GM21825 (cell line): ENCODE measurements at regions not wholly inside any gene's neighbourhood (a gene's known extent, or its start where the extent isn't known, plus 50 kb on each side); places are given as distances from the start of the nearest gene placed in this dataset.
"Not testable (repeated sequence)": the region's sequence is repeated elsewhere in the genome, so short reads cannot be mapped to it uniquely, and the experiment has no call there.

ENCODE experiments used
- ATAC-seq: cut with Tn5 transposase; IDR thresholded peaks from one replicate; pipeline ENCODE4 v1.9.1; 2021; ENCODE audit warnings: mild to moderate bottlenecking, moderate library complexity; ENCODE audit not compliant: unreplicated experiment

GRCh38 chr4:141449927-141450326 is 186.5 kb upstream of the IL15 start:
- ATAC-seq, result no peak

GRCh38 chr4:141455651-141456050 is 180.7 kb upstream of the IL15 start:
- no peak for ATAC-seq

- ATAC-seq, result no peak
Measured at GRCh38 chr4:141457653-141458052, 178.7 kb upstream of the IL15 start.

- ATAC-seq, result no peak
Measured at GRCh38 chr4:141458501-141458900, 177.9 kb upstream of the IL15 start.

DNA sequence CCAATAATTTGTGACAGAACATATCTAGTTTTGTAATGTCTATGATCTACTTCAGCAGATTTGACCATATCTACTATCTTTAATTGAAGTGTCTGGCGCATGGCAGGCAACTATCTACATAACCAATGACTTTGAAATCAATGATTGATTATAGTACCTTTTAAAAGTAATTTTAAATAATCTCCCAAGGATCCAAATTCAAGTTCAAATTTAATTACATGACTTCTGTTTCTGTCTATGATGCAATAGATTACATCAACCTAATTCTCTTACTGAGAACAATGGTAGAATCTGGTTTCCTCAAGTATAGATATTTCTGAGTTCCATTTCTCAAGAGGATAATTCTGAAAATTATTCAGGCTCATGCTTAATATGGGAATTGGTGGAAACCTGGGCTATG is 177.4 kb upstream of the IL15 start:
- ATAC-seq, result no peak

DNA sequence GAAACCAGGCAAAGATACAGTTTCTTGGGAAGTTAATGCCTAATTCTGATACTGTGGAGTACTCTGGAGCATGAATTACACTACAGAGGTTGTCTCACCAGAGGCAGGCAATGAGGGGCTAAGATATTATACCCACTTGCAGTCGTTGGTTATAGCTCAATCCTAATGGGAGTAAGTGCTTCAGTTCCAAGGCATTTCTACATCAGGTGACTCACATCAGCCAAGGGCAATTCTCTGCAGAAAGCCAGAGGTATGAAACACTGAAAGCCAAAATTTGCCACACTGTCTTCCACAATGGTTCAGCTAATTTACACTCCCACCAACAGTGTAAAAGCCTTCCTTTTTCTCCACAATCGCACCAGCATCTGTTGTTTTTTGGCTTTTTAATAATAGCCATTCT is 174.0 kb upstream of the IL15 start:
- no peak for ATAC-seq

DNA sequence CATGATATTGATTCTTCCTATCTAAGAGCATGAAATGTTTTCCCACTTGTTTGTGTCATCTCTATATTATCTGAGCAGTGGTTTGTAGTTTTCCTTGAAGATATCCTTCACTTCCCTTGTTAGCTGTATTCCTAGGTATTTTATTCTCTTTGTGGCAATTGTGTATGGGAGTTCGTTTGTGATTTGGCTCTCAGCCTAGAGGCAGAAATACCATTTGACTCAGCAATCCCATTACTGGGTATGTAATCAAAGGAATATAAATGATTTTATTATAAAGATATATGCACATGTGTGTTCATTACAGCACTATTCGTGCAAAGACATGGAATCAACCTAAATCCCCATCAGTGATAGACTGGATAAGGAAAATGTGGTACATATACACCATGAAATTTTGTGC is 172.7 kb upstream of the IL15 start:
- no peak for ATAC-seq

DNA sequence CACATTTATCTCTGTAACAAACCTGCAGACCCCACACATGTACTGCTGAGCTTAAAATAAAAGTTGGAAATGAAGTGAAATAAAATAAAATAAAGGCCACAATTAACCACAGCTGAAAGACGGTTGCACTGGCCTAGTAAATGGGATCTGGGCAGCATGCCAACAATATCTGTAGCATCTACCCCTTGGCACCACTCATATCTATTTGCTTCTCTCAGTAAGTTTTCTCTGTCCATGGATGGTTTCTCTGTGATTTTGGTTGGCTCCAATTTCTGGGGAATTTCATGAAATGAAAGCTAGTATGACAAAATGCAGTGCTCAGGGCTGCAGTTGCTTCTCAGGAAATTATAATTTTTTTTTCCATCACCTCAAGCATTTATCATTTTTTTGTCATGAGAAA is 172.0 kb upstream of the IL15 start:
- ATAC-seq, result no peak

- no peak for ATAC-seq
Measured at GRCh38 chr4:141465171-141465570, 171.2 kb upstream of the IL15 start.

DNA sequence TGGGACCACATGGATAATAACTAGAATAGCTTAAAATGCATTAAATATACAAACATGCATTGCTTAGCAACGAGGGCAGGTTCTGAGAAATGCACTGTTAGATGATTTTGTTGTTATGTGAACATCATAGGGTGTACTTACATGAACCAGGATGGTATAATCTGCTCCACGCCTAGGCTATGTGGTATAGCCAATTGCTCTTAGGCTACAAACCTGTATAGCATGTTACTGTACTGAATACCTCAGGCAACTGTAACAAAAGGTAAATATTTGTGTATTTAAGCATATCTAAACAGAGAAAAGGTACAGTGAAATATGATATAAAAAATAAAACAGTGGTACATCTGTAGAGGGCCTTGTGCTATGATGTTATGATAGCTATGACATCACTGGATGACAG is 169.2 kb upstream of the IL15 start:
- ATAC-seq, result no peak

DNA sequence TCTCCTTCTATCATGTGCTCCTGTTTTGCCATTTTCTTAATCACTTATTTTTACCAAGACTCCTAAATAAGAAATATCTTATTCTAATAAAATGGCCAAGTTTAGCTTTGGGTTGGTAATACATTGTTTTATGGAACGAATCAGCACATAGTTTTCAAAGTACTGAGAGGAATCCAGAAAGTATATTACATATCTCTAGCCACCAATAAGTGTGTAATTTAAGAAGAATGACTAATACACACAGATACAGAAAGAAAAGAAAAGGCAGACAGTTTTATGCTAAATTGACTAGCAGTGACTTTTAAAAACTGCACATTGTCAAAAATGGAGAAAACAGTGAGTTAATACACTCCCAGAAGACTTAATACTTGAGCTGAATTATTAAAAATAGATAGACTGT is 167.0 kb upstream of the IL15 start:
- ATAC-seq, result no peak

DNA sequence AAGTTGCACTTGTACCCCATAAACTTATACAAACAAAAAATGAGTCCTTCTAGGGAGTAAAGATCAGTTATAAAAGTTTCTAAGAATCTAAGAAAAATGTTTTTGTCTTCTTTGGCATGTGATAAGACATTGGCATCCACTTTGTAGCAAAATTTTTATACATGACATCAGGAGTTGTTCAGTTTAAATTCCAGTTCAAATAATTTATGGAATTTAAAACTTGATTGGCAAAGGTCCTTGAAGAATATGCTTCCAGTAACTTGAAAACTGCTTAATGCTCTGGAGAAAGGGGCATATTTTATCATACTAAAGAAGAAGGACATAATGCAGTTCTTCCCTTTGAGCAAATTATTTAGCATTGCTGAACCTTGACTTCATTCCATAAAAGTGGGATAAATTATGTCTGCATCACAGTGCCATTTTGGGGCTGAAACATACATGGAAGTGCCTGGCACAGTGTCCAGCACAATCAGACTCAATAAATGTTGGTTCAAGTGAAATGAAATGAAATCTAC is 163.3 kb upstream of the IL15 start:
- no peak for ATAC-seq

DNA sequence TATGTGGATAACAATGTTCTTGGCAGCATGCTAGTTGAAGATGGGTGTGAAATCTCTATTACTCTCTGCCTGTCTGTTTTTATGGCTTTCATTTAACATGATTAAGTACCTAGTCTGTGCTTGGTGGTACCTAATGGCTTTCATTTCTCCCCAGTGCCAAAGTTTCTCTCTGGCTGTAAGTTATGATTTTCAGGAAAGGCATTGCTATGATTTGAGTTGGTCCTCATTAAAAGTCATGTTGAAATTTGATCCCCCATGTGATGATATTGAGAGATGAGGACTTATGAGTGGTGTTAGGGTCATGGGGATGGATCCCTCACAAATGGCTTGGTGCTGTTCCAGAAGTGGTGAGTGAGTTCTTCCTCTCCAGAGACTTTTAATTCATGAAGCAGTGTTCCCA is 162.4 kb upstream of the IL15 start:
- no peak for ATAC-seq

DNA sequence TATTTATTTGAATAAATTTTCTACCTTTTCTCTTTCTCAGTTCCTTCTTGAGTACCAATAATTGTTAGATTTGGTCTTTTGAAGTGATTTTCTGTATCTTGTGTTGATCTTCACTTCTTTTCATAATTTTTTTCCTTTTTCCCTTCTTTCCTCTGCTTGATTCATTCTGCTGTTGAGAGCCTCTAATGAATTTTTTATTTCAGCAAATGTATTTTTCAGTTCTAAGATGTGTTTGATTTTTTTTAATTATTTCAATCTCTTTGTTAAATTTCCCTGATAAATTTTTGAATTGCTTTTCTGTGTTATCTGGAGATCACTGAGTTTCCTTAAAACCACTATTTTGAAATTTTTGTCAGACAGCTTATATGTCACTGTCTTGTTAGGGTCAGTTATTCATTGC is 155.4 kb upstream of the IL15 start:
- ATAC-seq, result no peak

GRCh38 chr4:141484298-141484697 is 152.1 kb upstream of the IL15 start:
- ATAC-seq, result not testable (repeated sequence)

GRCh38 chr4:141486375-141486997 is 149.9 kb upstream of the IL15 start:
- no peak for ATAC-seq

DNA sequence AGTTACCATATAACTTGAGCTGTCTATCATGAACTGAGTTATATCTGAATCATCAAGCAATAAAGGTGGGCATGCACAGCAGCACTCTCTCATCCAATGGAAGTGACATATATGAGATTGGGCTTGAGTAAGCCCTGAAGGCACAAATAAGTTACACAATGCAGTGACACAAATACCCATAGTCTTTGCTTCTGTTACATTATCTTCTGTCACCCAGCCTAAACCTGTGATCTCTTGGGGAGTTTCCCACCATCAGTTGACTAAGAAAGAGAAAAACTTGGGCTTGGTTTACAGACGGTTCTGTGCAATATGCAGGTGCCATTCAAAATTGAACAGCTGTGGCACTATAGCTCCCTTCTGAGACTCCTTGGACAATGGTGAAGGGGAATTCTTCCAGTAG is 138.8 kb upstream of the IL15 start:
- peak; percentile 91 for ATAC-seq

- no peak for ATAC-seq
Measured at GRCh38 chr4:141499261-141499853, 137.0 kb upstream of the IL15 start.

DNA sequence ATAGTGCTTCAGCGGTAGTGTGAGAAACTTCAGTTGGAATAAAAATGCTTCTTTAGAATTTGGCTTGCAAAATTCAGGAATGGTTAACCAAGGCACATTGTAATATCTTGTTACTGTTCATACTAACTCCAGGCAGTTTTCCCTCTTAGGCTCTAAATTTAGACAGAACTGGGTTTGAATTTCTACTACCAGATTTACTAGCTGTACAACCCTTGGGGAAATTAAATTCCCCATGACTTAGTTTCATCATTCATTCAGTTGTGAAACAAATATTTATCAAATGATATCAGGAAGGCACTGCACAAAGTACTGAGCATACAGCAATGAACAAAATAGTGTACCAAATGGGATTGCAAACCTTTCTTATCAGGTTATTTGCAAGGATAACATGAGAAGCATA is 135.0 kb upstream of the IL15 start:
- no peak for ATAC-seq

DNA sequence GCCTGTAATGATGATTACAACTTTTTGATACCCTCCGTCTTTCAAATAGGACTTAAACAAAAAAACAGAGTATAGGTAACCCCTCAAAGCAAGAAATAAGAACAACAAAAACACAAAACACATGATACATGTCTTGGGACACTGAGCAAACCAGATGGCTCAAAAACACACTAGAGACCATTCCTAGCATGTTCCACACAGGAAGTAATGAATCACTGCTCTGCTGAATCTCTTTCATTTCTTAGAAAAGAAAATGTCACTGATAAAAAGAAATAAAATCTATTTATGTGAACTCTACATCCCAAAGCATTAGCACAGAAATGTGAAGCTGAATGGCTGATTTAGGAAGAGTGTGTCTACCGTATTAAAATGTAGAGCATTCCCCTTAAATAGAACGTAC is 134.5 kb upstream of the IL15 start:
- no peak for ATAC-seq

- ATAC-seq, result no peak
Measured at GRCh38 chr4:141502755-141503154, 133.6 kb upstream of the IL15 start.

DNA sequence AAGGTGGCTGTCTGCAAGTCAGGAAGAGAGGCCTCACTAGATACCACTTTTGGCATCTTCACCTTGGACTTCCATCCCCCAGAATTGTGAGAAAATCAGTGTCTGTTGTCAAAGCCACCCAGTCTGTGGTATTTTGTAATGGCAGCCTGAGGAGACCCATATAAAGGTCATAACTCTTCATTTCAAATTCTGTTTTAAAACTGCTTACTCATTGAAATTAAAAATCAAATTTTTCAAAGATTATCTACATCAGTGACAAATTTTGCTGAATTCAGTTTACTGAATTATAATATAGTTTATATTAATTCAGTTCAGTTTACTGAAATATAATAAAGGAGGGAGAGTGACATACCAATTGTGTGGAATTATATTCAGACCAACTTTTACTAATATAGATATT is 133.1 kb upstream of the IL15 start:
- no peak for ATAC-seq

DNA sequence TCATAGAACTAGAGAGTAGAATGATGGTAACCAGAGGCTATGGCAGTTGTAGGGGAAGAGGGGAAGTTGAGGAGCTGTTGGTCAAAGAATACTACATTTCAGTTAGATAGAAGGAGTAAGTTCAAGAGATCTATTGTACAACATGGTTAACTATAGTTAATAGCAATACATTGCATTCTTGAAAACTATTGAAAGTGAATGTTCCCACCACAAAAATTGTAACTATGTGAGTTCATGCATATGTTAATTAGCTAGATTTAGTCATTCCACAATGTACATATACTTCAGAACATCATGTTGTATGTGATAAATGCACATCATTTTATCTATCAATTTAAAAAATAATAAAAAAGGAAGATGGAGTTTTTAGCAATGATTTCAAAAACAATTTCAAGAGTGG is 125.3 kb upstream of the IL15 start:
- ATAC-seq, result no peak
